ENCODE measurements at regions not wholly inside any gene's neighbourhood (a gene's known extent, or its start where the extent isn't known, plus 50 kb on each side); places are given as distances from the start of the nearest gene placed in this dataset.

DNA sequence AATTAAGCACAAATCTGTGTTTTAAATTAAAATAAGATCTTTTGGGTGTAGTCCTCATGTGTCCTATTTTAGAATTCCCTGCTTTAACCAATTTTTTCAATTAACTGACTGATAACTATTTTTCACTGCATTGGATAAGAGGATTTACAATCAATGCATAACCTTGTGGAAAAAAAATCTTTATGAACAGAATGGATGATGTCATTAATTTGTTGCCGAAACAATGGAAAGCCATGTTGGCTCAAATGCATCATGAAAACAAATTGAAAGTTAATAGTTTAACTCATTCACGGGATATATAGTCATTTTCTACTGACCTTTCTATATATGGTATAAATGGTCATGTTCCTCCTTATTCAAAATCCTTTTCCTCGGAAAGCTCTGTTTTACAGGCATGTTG lies 82.3 kb downstream of the PRLHR start:
- H3K4me1 ChIP-seq: no peaks in the 10 kb centered on the region
- WGBS: 92% methylated on average over 3 of the region's 3 CpGs
- DNase-seq (ENCODE audit: low spot score in 2 of 2): no peak

DNA sequence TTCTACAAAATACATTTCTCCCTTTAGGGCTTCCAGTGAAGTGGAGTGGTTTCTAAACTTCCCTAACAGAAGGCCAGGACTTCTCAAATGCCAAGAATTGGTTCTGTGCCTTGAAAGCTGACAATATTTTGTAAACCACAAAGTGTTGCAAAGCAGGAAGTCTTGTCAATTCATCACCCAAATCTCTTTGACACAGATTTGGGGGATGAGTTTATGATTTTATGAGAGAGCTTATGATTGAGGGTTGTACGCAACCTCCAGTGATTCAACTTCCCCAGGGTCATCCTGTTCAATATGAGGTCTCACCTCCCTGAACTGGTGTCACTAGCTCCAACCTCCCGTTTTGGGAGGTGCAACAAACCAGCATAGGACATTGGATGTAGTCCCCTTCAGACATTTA lies 83.7 kb downstream of the PRLHR start:
- TF ChIP-seq POLR2AphosphoS5 (IDR thresholded peaks at IDR 0.05) (no peak), POLR2A (IDR thresholded peaks at IDR 0.05) (no peak), EP300 (IDR thresholded peaks at IDR 0.05) (no peak)
- TF ChIP-seq, protein P1, sequence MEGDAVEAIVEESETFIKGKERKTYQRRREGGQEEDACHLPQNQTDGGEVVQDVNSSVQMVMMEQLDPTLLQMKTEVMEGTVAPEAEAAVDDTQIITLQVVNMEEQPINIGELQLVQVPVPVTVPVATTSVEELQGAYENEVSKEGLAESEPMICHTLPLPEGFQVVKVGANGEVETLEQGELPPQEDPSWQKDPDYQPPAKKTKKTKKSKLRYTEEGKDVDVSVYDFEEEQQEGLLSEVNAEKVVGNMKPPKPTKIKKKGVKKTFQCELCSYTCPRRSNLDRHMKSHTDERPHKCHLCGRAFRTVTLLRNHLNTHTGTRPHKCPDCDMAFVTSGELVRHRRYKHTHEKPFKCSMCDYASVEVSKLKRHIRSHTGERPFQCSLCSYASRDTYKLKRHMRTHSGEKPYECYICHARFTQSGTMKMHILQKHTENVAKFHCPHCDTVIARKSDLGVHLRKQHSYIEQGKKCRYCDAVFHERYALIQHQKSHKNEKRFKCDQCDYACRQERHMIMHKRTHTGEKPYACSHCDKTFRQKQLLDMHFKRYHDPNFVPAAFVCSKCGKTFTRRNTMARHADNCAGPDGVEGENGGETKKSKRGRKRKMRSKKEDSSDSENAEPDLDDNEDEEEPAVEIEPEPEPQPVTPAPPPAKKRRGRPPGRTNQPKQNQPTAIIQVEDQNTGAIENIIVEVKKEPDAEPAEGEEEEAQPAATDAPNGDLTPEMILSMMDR (IDR thresholded peaks at IDR 0.05): no peak
- Histone ChIP-seq H3K27ac (no peak overlapping the region), H3K36me3 (no peaks in the 10 kb centered on the region), H3K4me1 (no peaks in the 10 kb centered on the region), H3K9me3 (no peaks in the 10 kb centered on the region), H3K4me3 (no peak overlapping the region), H3K27me3 (no peaks in the 10 kb centered on the region)
- WGBS: 76% methylated on average over 2 of the region's 2 CpGs
- no peak for DNase-seq (ENCODE audit: low spot score in 2 of 2)

More for the DNA sequence above, 82.3 kb downstream of the PRLHR start:
- Histone ChIP-seq H3K27ac (no peak overlapping the region), H3K9me3 (no peaks in the 10 kb centered on the region), H3K36me3 (no peaks in the 10 kb centered on the region), H3K27me3 (no peaks in the 10 kb centered on the region), H3K4me3 (no peak overlapping the region)
- TF ChIP-seq, protein P1 (IDR thresholded peaks at IDR 0.05): no peak
- TF ChIP-seq EP300 (IDR thresholded peaks at IDR 0.05) (no peak), POLR2AphosphoS5 (IDR thresholded peaks at IDR 0.05) (no peak), POLR2A (IDR thresholded peaks at IDR 0.05) (no peak)

DNA sequence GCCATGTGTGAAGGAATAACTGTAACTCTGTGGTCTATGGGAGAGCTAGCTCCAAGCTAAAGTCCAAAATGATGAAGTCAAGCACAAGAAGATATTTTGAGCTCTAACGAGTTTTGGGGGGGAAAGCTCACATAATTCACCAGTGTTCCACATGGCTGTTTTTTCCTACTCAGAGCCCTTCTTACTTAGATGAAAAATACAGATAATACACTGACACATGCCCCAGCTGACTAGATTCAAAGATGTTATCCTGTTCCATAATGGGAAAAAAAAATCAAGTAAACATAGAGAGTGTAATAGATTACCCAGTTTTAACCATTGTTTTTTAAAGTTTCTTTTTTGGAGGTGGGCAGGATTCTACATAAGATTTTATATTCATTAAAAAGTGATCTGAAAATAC lies 86.6 kb downstream of the PRLHR start:
- Histone ChIP-seq H3K4me3 (no peak overlapping the region), H3K9me3 (no peaks in the 10 kb centered on the region), H3K4me1 (peaks cover 12% of the 10 kb centered on the region), H3K36me3 (no peaks in the 10 kb centered on the region), H3K27me3 (no peaks in the 10 kb centered on the region), H3K27ac (no peak overlapping the region)
- TF ChIP-seq POLR2A (IDR thresholded peaks at IDR 0.05) (no peak), POLR2AphosphoS5 (IDR thresholded peaks at IDR 0.05) (no peak), EP300 (IDR thresholded peaks at IDR 0.05) (no peak)
- TF ChIP-seq, protein P1 (IDR thresholded peaks at IDR 0.05): no peak
- DNase-seq (ENCODE audit: low spot score in 2 of 2): no peak
- 38% methylated on average over 1 of the region's 1 CpG for WGBS

DNA sequence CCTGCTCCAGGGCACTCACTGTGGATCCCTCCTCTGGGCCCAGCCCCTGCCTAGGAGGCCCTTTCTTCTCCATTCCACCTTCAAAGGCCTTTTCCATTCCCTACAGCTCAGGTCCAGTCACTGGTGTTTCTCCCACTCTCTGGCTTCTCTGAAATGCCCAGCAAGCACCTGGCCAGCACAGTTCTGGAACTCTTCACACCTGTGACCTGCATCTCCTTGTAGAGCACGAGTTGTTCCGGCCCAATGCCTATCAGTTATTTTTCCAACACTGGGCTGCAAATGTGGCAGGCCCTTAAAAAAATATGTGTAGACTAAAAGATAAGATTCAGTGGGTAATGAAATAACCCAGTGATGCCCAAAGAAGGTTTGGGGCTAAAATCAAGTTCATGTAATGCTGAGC lies 87.1 kb downstream of the PRLHR start:
- H3K36me3 ChIP-seq: no peaks in the 10 kb centered on the region
- WGBS: 81% methylated on average over 2 of the region's 2 CpGs
- H3K4me3 ChIP-seq: no peak overlapping the region
- no peaks in the 10 kb centered on the region for H3K9me3 ChIP-seq
- no peak for DNase-seq (ENCODE audit: low spot score in 2 of 2)
- TF ChIP-seq EP300 (IDR thresholded peaks at IDR 0.05): no peak
- TF ChIP-seq POLR2A (IDR thresholded peaks at IDR 0.05): no peak
- TF ChIP-seq, protein P1 (IDR thresholded peaks at IDR 0.05): no peak
- no peak for TF ChIP-seq POLR2AphosphoS5 (IDR thresholded peaks at IDR 0.05)
- no peak overlapping the region for H3K27ac ChIP-seq
- peaks cover 13% of the 10 kb centered on the region for H3K4me1 ChIP-seq
- H3K27me3 ChIP-seq: no peaks in the 10 kb centered on the region

DNA sequence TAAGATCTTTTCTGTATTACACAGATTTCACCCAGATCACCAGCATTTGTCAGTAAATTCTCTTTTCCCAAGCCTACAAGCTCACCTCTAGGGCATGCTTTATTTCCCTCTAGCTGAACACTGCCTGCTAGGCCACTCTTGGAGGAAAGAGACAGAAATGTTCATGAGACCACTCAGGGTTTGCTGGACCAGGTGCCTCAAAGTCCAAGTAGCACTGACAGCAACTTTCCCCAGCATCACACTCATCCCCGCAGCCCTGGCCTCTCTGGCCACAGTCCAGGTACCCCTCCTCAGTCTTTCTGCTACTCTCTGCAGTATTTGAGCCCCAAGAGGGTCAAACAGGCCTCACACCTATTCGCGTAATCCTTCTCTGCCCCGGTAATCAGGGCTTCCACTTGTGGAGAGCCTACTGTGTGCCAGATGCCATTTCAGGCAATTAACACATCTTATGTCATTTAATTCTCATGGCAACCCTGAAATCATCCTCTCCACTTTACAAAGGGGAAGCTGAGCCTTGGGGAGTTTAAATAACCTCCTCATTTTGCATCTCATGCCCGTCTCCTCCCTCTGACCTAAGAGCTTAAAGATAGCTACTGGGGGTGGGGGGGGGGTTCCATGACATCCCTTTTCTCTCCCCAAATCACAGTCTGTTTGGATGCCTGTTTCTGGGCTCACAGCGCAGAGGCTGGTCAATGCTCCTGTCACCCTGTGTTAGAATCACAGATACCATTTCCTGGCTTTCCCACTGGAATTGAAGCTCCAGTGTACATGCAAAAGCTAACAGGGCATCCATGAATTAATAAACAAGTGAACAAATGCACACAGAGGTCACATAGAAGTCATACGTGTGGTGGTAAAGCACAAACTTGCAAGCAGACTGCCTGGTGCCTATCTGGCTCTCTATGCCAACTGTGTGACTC lies 88.5 kb downstream of the PRLHR start:
- Histone ChIP-seq H3K4me1 (peaks cover 26% of the 10 kb centered on the region), H3K4me3 (no peak overlapping the region), H3K9me3 (no peaks in the 10 kb centered on the region), H3K36me3 (no peaks in the 10 kb centered on the region), H3K27me3 (no peaks in the 10 kb centered on the region), H3K27ac (no peak overlapping the region)
- TF ChIP-seq EP300 (IDR thresholded peaks at IDR 0.05): no peak
- no peak for TF ChIP-seq POLR2AphosphoS5 (IDR thresholded peaks at IDR 0.05)
- TF ChIP-seq, protein P1 (IDR thresholded peaks at IDR 0.05): no peak
- TF ChIP-seq POLR2A (IDR thresholded peaks at IDR 0.05): no peak
- 82% methylated on average over 7 of the region's 7 CpGs for WGBS
- no peak for DNase-seq (ENCODE audit: low spot score in 2 of 2)

Data from suprapubic skin (tissue), 4 donors.